ENCODE measurements at regions not wholly inside any gene's neighbourhood (a gene's known extent, or its start where the extent isn't known, plus 50 kb on each side); places are given as distances from the start of the nearest gene placed in this dataset.

DNA sequence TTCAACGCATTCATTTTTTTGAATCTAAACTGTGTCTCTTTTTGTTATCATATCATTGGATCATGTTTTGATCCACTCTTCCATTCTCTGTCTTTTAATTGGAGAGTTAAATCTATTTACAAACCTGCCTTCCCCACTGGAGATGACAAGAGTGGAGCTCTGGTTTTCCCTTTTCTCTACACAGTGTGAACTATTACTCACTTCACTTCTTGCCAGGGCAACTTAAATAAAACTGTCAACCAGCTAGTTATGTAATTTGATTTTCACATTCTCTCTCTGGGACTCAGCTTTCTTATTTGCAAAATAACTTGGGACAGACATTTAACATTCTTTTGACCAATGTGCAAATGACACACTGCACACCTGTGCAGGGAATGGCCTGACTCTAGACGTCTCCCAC lies 230.8 kb upstream of the CST7 start:
- intact Hi-C loops (cut with DNase I): no loop called here
- DNase-seq (ENCODE audit: missing footprints) (no peak), ATAC-seq (no peak)

GRCh38 chr20:24718696-24719095 lies 230.4 kb upstream of the CST7 start:
- intact Hi-C loops (cut with DNase I): no loop called here
- DNase-seq (ENCODE audit: missing footprints) (no peak), ATAC-seq (no peak)

DNA sequence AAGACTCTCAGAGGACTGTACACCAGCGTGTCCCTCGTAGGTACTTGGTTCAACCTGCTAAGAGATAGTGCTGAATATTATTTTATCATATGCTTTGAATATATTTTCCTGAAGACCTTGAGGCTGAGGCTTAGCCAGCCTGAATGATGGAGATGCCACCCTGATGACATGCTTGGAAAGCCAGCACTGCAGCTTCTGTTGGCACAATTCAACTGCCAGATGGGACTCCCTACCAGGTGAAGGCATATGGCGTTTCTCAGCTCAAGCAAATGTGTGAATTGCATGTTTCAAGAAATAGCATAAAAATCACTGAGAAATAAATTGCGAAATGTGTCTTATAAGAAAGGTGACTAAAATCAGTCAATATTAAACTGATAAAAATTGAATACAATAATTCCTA lies 228.1 kb upstream of the CST7 start:
- DNase-seq (ENCODE audit: missing footprints): no peak
- no peak for ATAC-seq
- intact Hi-C loops (cut with DNase I): no loop called here

GRCh38 chr20:24721891-24722568 lies 227.0 kb upstream of the CST7 start:
- ATAC-seq: no peak
- intact Hi-C loops (cut with DNase I): no loop called here
- DNase-seq (ENCODE audit: missing footprints): no peak

DNA sequence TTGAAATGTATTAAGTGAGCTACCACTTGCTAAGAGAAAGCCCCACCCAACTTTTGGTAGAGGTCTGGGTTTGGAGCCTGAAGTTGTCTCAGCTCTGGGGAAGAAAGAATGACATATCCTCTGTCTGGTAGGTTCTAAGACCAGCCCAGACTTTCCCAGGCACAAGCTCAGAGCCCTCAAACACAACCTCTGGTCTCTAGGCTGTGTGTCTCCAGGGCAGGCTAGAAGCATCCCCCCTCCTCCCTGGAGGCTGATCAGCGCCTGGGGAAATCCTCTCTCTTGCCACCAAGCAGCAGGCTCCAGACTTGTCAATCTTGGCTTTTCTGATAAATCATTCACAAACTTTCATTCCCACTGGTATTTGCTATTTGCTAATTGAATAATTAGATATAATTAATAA lies 226.5 kb upstream of the CST7 start:
- ATAC-seq (no peak), DNase-seq (ENCODE audit: missing footprints) (no peak)
- intact Hi-C loops (cut with DNase I): no loop called here

DNA sequence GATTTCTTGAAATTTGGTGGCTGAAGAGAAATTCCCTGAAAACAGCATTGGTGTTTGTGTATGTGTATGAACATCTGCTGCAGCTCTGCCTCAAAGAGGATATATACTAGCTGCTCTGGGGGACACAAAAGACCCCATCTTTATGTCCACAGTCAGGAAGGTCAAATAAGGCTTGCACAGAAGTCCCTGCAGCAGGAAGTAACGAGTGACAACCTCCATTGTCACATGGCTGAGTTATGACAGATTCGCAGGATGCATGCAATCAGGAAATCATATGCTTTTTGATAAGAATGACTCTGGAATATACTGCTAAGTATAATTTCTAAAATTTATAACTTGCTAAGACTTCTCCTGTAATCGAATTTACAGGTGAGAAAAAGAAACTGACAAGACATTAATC lies 225.9 kb upstream of the CST7 start:
- intact Hi-C loops (cut with DNase I): no loop called here
- ATAC-seq (no peak), DNase-seq (ENCODE audit: missing footprints) (no peak)

DNA sequence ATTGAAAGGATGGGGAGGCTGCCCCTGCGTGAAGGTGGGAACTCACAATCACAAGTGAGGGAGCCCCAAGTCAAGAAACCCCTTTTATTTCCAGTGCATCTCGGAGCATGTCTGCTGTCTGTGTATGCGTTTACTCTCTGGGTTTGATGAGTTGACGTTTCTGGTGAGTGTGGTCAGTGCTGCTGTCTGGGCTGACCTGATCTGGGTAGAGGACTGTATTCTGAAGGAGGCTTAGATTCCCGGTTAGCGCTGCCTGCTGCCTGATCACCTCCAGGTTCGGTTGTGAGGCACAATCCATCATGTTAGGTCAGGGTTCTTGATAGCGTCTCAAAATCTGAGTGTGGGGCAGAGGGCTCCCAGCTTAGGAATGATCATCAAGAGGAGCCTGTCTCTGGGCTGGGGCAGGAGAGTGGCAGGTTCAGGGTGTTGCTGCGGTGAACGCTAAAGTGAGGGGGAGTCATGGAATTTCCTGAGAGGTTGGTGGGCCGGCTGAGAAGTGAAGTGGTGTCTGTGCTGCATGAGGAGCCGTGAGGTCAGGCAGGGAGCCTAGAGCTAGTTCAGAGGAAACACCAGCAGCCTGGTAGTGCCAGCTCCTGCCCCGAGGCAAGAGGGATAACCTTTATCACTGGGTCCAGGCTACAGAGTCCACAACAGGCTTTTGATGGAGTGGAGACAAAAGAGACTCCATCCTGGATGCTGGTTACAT lies 225.3 kb upstream of the CST7 start:
- intact Hi-C loops (cut with DNase I): no loop called here
- DNase-seq (ENCODE audit: missing footprints): no peak
- no peak for ATAC-seq

GRCh38 chr20:24724982-24725533 lies 224.0 kb upstream of the CST7 start:
- ATAC-seq (no peak), DNase-seq (ENCODE audit: missing footprints) (no peak)
- intact Hi-C loops (cut with DNase I): no loop called here

GRCh38 chr20:24727795-24728194 lies 221.3 kb upstream of the CST7 start:
- intact Hi-C loops (cut with DNase I): no loop called here
- ATAC-seq (no peak), DNase-seq (ENCODE audit: missing footprints) (no peak)

DNA sequence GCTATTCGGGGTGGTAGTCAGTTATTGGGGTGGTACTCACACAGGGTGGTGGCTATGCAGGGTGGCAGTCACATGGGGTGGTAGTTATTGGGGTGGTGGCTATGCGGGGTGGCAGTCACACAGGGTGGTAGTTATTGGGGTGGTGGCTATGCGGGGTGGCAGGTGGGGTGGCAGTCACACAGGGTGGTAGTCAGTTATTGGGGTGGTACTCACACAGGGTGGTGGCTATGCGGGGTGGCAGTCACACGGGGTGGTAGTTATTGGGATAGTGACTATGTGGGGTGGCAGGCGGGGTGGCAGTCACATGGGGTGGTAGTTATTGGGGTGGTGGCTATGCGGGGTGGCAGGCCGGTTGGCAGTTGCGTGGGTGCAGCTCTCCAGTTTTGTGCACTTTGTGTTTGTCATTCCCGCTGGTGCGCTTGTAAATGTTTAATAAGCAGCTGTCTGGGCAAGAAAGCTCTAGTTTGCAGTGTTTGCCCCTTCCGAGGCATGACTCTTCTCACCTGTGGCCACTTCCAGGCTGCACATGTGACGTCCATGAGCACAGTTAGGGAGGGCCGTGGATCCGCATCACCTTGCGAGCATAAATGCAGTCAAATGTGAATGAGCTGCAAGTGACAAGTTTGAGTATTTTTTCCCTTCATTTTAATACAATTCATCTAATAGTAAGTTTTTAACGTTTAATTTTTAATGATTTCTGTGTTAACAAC lies 219.0 kb upstream of the CST7 start:
- ATAC-seq (no peak), DNase-seq (ENCODE audit: missing footprints) (no peak)
- intact Hi-C loops (cut with DNase I): no loop called here

DNA sequence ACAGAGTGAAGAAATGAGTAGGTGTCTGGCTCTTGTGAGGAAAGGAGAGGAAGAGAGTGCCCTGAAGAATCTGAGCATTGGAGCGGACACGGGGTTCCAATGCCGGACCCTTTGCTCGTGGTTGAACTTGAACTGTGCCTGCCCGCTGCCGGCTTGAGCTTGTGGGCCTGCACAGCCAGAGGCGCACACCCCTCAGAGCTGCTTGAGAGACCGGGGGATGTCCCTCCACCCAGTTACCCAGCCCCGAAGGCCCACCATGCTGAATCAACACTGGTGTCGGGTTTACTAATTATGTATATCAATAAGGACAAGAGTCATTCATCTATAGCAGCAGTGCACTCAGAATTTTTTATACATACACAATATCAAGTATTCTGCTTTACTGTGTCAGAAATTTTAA lies 218.3 kb upstream of the CST7 start:
- no peak for ATAC-seq
- no peak for DNase-seq (ENCODE audit: missing footprints)
- intact Hi-C loops (cut with DNase I): no loop called here

DNA sequence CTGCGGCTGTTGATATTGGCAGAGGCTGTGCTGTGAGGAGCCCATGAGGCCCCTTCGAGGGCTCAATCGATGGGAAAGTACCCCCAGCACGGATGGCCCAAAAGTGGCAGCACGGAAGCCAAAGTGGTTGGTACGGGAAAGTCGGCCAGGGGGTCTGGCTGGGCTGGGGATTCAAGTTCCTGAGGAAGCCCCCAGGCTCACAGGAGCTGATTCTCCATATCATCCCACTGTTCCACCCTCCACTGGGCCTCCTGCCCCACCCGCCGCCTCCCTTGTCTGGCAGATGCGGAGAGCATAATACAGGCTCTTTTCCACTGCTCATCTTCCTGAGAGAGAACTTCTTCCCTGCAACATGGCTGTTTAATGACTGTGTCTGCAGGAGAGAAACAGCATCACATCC lies 217.8 kb upstream of the CST7 start:
- intact Hi-C loops (cut with DNase I): no loop called here
- no peak for DNase-seq (ENCODE audit: missing footprints)
- no peak for ATAC-seq

DNA sequence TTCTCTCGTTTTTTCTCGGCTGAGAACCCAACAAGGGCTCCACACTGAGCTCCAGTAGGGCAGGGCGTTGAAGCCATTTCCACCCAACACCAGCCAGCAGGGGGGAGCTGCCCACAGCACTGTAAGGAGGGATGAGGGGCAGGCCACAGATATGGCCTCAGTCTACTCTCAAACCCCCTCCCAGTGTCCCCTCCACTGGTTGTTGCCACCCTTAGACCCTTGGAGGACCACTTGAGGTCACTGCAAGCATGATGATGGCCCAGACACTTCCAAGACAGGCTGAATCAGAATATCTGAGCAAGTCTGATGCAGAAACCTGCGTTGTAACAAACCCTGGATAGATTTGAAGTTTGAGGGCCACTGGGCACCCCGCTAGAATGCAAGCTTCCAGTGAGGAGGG lies 217.0 kb upstream of the CST7 start:
- intact Hi-C loops (cut with DNase I): no loop called here
- ATAC-seq (no peak), DNase-seq (ENCODE audit: missing footprints) (no peak)

DNA sequence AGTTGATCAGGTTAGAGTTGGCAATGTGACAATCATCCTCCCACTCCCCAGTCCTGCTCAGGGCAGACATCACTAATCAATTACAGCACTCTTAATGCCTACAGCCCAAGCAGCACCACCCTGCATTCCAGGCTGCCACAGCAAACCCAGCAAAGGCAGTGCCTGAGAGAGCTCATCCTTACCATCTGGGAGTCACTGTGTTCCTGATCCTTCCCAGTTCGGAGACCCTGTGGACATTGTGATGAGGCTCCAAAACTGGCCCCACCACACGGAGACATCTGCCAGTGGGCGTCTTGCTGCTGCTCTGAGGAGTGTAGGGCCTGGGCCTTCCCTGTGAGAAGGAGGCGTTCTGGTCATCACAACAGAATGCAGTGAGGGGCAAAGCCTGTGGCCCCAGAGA lies 216.5 kb upstream of the CST7 start:
- ATAC-seq (no peak), DNase-seq (ENCODE audit: missing footprints) (no peak)
- intact Hi-C loops (cut with DNase I): no loop called here

DNA sequence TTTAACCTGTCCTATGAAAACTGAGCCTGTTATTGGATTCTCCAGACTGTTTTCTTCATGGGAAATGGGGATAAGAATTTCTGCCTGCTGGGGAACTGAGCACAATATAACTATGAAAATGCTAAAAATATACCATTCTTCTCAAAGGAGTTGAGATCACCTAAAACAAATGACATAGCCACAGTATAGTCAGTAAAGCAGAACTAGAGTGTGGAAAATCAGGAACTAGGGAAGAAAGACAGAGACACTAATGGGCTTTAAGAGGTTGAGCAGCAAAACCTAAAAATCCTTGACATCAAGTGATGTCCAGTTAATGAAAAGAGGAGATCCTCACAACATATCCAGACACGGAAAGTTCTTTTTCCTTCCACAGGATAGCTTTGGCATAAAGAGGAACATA lies 215.7 kb upstream of the CST7 start:
- intact Hi-C loops (cut with DNase I): no loop called here
- no peak for ATAC-seq
- no peak for DNase-seq (ENCODE audit: missing footprints)

GRCh38 chr20:24734139-24734538 lies 214.9 kb upstream of the CST7 start:
- ATAC-seq (no peak), DNase-seq (ENCODE audit: missing footprints) (no peak)
- intact Hi-C loops (cut with DNase I): no loop called here

- DNase-seq (ENCODE audit: missing footprints): no peak
- intact Hi-C loops (cut with DNase I): no loop called here
- no peak for ATAC-seq
Observed at GRCh38 chr20:24735263-24735662, 213.8 kb upstream of the CST7 start.

DNA sequence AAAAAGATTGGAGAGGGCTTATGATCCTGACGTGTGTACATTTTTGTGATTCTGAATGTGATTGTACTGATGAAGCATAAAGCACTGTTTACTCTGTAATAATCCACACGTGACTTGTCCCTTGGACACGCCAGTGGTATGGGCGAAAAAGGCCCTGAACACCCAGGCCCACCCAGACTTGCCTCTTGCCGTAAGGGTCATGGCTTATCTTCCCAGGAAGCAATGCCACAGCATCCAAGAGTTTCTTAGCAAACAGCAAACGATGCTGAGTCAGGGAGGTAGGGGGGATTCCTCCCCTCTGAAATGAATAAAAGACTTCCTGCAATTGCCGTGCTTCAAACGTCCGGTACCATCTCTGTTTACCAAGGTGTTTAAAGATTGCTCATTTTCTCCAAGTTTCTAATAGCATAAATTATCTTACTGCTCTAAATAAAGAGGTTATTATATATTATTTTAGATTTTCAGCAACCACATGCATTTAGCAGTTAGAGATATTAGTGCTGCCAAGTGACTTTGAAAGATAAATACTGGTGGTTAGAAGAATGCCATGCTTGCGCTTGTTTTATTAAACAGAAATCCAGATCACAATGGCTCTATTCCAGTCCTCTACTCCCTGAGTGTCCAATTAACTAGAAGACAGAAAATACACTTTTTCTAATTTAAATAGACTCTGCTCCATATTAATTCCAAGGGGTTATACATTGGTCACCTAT lies 212.8 kb upstream of the CST7 start:
- DNase-seq (ENCODE audit: missing footprints) (no peak), ATAC-seq (no peak)
- intact Hi-C loops (cut with DNase I): no loop called here

DNA sequence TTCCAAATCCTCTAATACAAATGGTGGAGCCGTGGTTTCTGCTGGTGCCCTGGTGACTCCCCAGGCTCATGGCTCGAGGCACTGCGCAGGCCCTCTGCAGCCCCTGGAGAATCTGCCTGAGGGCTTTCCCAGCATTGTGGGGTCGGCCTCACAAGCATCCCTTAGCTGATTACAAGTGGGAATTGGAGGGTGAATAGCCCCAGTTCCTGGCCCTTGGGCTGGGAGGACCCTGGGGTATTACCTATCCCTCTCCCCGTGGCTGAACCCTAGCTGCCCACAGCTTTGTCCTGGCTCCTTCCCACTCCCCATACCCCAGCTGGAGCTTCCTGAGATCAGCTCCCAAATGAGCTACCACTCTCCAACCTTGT lies 212.2 kb upstream of the CST7 start:
- DNase-seq (ENCODE audit: missing footprints) (no peak), ATAC-seq (no peak)
- intact Hi-C loops (cut with DNase I): no loop called here

Measured in Right ventricle myocardium inferior (tissue), 1 donor.